T-helper 17 cell (primary cell): ENCODE measurements at regions not wholly inside any gene's neighbourhood (a gene's known extent, or its start where the extent isn't known, plus 50 kb on each side); places are given as distances from the start of the nearest gene placed in this dataset.

Source experiments
- ATAC-seq: fragments of 150-1000 bp; cut with Tn5 transposase; 2 replicates; pipeline ENCODE4 v1.10.0; 2021; ENCODE audit warnings: mild to moderate bottlenecking, moderate library complexity
- DNase-seq, 3 donors: peaks; one replicate each; pipeline versions ENCODE4 v3.0.0 to v3.0.0-alpha.2; 2020 to 2021
- H3K9me3 ChIP-seq: one replicate; pipeline ENCODE4 v1.7.0; 2013; ENCODE audit warnings: low read length, mild to moderate bottlenecking; ENCODE audit not compliant: control insufficient read depth, poor library complexity, severe bottlenecking
- H3K27ac Mint-ChIP-seq: one replicate; pipeline ENCODE4 v1.8.0; 2022; ENCODE audit warnings: mild to moderate bottlenecking, moderate library complexity, mixed read lengths
- H3K27me3 Mint-ChIP-seq: one replicate; pipeline ENCODE4 v1.8.0; 2022; ENCODE audit warnings: mixed read lengths
- H3K36me3 Mint-ChIP-seq: one replicate; pipeline ENCODE4 v1.8.0; 2022; ENCODE audit warnings: low read depth, mixed read lengths
- H3K4me1 Mint-ChIP-seq: one replicate; pipeline ENCODE4 v1.8.0; 2022; ENCODE audit warnings: mild to moderate bottlenecking, mixed read lengths
- H3K4me3 Mint-ChIP-seq: one replicate; pipeline ENCODE4 v1.8.0; 2022; ENCODE audit warnings: mild to moderate bottlenecking, moderate library complexity, mixed read lengths

GRCh38 chr3:53973905-53974304 lies 82.2 kb upstream of the SELENOK start:
- DNase-seq (no peak), ATAC-seq (no peak)
- H3K9me3 ChIP-seq, result peaks cover 5% of the 10 kb centered on the region
- no peak overlapping the region for H3K27ac Mint-ChIP-seq
- no peaks in the 10 kb centered on the region for H3K27me3 Mint-ChIP-seq
- H3K4me1 Mint-ChIP-seq, result no peaks in the 10 kb centered on the region
- no peak overlapping the region for H3K4me3 Mint-ChIP-seq
- H3K36me3 Mint-ChIP-seq, result peaks cover 5% of the 10 kb centered on the region

- peaks cover 3% of the 10 kb centered on the region for H3K9me3 ChIP-seq
- Mint-ChIP-seq H3K27ac (no peak overlapping the region), H3K36me3 (peaks cover 5% of the 10 kb centered on the region), H3K4me1 (no peaks in the 10 kb centered on the region), H3K4me3 (no peak overlapping the region), H3K27me3 (no peaks in the 10 kb centered on the region)
- DNase-seq, result no peak
- ATAC-seq, result no peak
Measured at GRCh38 chr3:53970661-53971060, 79.0 kb upstream of the SELENOK start.

DNA sequence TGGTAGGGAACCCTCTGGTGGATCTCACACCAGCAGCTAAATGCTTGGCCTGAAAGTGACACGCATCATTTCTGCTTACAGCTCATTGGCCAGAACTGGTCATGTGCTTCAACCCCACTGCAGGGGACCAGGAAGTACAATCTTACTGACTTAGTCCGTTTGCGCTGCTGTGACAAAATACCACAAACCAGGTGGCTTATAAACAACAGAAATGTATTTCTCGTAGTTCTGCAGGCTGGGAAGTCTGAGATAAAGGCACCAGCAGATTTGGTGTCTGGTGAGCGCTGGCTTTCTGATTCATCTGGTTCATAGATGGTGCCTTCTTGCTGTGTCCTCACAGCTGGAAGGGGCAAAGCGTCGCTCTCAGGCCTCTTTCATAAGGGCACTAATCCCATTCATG lies 77.4 kb upstream of the SELENOK start:
- Mint-ChIP-seq H3K27me3 (no peaks in the 10 kb centered on the region), H3K27ac (no peak overlapping the region), H3K4me1 (no peaks in the 10 kb centered on the region), H3K36me3 (peaks cover 2% of the 10 kb centered on the region), H3K4me3 (no peak overlapping the region)
- peaks cover 3% of the 10 kb centered on the region for H3K9me3 ChIP-seq
- no peak for ATAC-seq
- no peak for DNase-seq

- Mint-ChIP-seq H3K36me3 (no peaks in the 10 kb centered on the region), H3K4me1 (no peaks in the 10 kb centered on the region), H3K27me3 (peaks cover 13% of the 10 kb centered on the region), H3K27ac (no peak overlapping the region), H3K4me3 (no peak overlapping the region)
- ATAC-seq, result no peak
- DNase-seq, result no peak
- no peaks in the 10 kb centered on the region for H3K9me3 ChIP-seq
Measured at GRCh38 chr3:53965291-53965690, 73.6 kb upstream of the SELENOK start.

DNA sequence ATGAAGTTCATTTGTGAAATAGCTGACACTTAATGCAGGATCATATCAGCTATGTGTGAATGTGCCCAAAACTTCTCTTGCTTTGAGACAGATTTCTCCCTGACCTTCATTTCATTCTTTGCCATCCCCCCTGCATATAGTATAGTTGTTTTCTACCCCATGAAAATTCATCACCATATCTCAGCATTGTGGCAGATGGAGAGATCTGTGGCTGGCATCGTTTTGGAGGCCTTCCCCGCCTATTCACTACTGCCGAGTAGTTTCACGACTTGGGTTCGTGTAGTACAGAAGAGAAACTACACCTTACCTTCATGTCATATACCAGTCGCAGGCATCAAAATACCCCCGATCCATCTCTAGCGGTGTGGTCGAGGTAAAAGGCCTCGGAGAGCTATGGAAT lies 66.2 kb upstream of the SELENOK start:
- Mint-ChIP-seq H3K4me1 (no peaks in the 10 kb centered on the region), H3K4me3 (no peak overlapping the region), H3K27me3 (peaks cover 39% of the 10 kb centered on the region), H3K27ac (no peak overlapping the region), H3K36me3 (no peaks in the 10 kb centered on the region)
- DNase-seq (no peak), ATAC-seq (no peak)
- no peaks in the 10 kb centered on the region for H3K9me3 ChIP-seq

GRCh38 chr3:53956586-53956985 lies 64.9 kb upstream of the SELENOK start:
- H3K27ac Mint-ChIP-seq, result no peak overlapping the region
- peaks cover 30% of the 10 kb centered on the region for H3K27me3 Mint-ChIP-seq
- no peaks in the 10 kb centered on the region for H3K4me1 Mint-ChIP-seq
- no peaks in the 10 kb centered on the region for H3K36me3 Mint-ChIP-seq
- DNase-seq (no peak), ATAC-seq (no peak)
- H3K4me3 Mint-ChIP-seq, result no peak overlapping the region
- H3K9me3 ChIP-seq, result no peaks in the 10 kb centered on the region

DNA sequence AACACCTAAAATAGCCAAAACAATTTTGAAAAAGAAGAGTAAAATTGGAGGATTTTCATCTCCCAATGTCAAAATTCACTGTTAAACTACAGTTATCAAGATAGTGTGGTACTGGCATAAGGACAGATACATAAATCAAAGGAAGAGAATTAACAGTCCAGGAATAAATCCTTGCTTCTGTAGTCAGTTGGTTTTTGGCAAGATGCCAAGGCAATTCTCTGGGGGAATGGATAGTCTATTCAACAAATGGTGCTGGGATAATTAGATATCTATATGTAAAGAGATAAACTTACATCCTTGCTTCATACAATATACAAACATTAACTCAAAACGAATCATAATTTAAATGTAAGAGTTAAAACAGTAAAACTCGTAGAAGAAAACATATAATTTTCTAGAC lies 57.9 kb upstream of the SELENOK start:
- Mint-ChIP-seq H3K4me3 (no peak overlapping the region), H3K27ac (peak overlapping the region; percentile 3), H3K27me3 (peaks cover 9% of the 10 kb centered on the region), H3K4me1 (no peaks in the 10 kb centered on the region), H3K36me3 (peaks cover 3% of the 10 kb centered on the region)
- no peak for ATAC-seq
- H3K9me3 ChIP-seq, result peaks cover 6% of the 10 kb centered on the region
- no peak for DNase-seq

GRCh38 chr3:53948174-53948573 lies 56.5 kb upstream of the SELENOK start:
- no peak overlapping the region for H3K4me3 Mint-ChIP-seq
- no peak for DNase-seq
- peaks cover 3% of the 10 kb centered on the region for H3K36me3 Mint-ChIP-seq
- peaks cover 6% of the 10 kb centered on the region for H3K9me3 ChIP-seq
- no peaks in the 10 kb centered on the region for H3K4me1 Mint-ChIP-seq
- H3K27me3 Mint-ChIP-seq, result peaks cover 9% of the 10 kb centered on the region
- ATAC-seq, result no peak
- no peak overlapping the region for H3K27ac Mint-ChIP-seq

- DNase-seq (no peak), ATAC-seq (no peak)
- peaks cover 6% of the 10 kb centered on the region for H3K9me3 ChIP-seq
- Mint-ChIP-seq H3K36me3 (peaks cover 3% of the 10 kb centered on the region), H3K27ac (no peak overlapping the region), H3K4me3 (no peak overlapping the region), H3K27me3 (peaks cover 36% of the 10 kb centered on the region), H3K4me1 (no peaks in the 10 kb centered on the region)
Measured at GRCh38 chr3:53944028-53944427, 52.4 kb upstream of the SELENOK start.

DNA sequence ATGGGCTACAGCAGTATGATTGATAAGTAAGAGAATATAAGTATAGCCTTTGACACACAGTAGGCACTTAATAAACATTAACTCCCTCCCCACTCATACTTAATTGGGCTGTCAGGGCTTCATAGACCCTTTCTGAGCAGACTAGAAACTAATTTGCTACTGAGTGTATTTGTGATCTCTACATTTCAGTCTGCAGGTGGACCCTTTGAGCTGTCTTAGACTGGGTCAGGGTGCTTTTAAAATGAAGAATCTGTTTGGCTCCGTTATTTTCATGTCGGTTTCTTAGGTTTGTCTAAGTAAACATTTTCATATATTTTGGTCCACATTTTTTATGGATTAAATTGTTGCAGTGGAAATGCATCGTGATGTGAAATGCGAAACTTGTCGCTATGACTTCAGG lies 50.3 kb upstream of the SELENOK start:
- peaks cover 6% of the 10 kb centered on the region for H3K9me3 ChIP-seq
- no peak overlapping the region for H3K27ac Mint-ChIP-seq
- H3K4me3 Mint-ChIP-seq, result no peak overlapping the region
- no peaks in the 10 kb centered on the region for H3K4me1 Mint-ChIP-seq
- peaks cover 55% of the 10 kb centered on the region for H3K27me3 Mint-ChIP-seq
- DNase-seq (no peak), ATAC-seq (no peak)
- peaks cover 3% of the 10 kb centered on the region for H3K36me3 Mint-ChIP-seq
